ENCODE measurements at regions not wholly inside any gene's neighbourhood (a gene's known extent, or its start where the extent isn't known, plus 50 kb on each side); places are given as distances from the start of the nearest gene placed in this dataset.

GRCh38 chr6:164370773-164371172 is 938.6 kb downstream of the C6orf118 start (continued):
- TF ChIP-seq HIVEP1 (CRISPR knock-in tag; IDR thresholded peaks at IDR 0.05) (no peak), ZNF740 (CRISPR knock-in tag; IDR thresholded peaks at IDR 0.05) (no peak), ZNF740 (tag; IDR thresholded peaks at IDR 0.05) (peak in 1 of 2 experiments; percentile 60; a peak in 1 of 4 replicates), ZC3H11A (IDR thresholded peaks at IDR 0.05; ENCODE audit: low read depth, low read length) (no peak), CTCFL (IDR thresholded peaks at IDR 0.05; ENCODE audit: borderline replicate concordance, insufficient read depth, low read depth, low read length, poor library complexity, severe bottlenecking) (no peak), GABPB2 (CRISPR knock-in tag; conservative IDR thresholded peaks at IDR 0.05) (no peak), BACH1 (tag; IDR thresholded peaks at IDR 0.05) (no peak), SRSF7 (optimal IDR thresholded peaks at IDR 0.05; ENCODE audit: low read depth, low read length) (no peak), NCOA6 (IDR thresholded peaks at IDR 0.05) (no peak), MAFF (IDR thresholded peaks at IDR 0.05; ENCODE audit: low read length) (no peak), ZNF384 (IDR thresholded peaks at IDR 0.05; ENCODE audit: low read depth, low read length) (no peak), FOSL1 (tag; conservative IDR thresholded peaks at IDR 0.05) (peak; percentile 88), GTF2E2 (tag; IDR thresholded peaks at IDR 0.05) (no peak)
- TF ChIP-seq, protein P1, sequence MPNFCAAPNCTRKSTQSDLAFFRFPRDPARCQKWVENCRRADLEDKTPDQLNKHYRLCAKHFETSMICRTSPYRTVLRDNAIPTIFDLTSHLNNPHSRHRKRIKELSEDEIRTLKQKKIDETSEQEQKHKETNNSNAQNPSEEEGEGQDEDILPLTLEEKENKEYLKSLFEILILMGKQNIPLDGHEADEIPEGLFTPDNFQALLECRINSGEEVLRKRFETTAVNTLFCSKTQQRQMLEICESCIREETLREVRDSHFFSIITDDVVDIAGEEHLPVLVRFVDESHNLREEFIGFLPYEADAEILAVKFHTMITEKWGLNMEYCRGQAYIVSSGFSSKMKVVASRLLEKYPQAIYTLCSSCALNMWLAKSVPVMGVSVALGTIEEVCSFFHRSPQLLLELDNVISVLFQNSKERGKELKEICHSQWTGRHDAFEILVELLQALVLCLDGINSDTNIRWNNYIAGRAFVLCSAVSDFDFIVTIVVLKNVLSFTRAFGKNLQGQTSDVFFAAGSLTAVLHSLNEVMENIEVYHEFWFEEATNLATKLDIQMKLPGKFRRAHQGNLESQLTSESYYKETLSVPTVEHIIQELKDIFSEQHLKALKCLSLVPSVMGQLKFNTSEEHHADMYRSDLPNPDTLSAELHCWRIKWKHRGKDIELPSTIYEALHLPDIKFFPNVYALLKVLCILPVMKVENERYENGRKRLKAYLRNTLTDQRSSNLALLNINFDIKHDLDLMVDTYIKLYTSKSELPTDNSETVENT (CRISPR knock-in tag; IDR thresholded peaks at IDR 0.05) = no peak
- TF ChIP-seq, protein P2, sequence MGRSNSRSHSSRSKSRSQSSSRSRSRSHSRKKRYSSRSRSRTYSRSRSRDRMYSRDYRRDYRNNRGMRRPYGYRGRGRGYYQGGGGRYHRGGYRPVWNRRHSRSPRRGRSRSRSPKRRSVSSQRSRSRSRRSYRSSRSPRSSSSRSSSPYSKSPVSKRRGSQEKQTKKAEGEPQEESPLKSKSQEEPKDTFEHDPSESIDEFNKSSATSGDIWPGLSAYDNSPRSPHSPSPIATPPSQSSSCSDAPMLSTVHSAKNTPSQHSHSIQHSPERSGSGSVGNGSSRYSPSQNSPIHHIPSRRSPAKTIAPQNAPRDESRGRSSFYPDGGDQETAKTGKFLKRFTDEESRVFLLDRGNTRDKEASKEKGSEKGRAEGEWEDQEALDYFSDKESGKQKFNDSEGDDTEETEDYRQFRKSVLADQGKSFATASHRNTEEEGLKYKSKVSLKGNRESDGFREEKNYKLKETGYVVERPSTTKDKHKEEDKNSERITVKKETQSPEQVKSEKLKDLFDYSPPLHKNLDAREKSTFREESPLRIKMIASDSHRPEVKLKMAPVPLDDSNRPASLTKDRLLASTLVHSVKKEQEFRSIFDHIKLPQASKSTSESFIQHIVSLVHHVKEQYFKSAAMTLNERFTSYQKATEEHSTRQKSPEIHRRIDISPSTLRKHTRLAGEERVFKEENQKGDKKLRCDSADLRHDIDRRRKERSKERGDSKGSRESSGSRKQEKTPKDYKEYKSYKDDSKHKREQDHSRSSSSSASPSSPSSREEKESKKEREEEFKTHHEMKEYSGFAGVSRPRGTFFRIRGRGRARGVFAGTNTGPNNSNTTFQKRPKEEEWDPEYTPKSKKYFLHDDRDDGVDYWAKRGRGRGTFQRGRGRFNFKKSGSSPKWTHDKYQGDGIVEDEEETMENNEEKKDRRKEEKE (IDR thresholded peaks at IDR 0.05; ENCODE audit: borderline replicate concordance in 1 of 2, control insufficient read depth in 1 of 2, low read depth in 2 of 2, low read length in 1 of 2) = no peak

Measured in K562 (cell line).